ENCODE measurements at regions not wholly inside any gene's neighbourhood (a gene's known extent, or its start where the extent isn't known, plus 50 kb on each side); places are given as distances from the start of the nearest gene placed in this dataset.

DNA sequence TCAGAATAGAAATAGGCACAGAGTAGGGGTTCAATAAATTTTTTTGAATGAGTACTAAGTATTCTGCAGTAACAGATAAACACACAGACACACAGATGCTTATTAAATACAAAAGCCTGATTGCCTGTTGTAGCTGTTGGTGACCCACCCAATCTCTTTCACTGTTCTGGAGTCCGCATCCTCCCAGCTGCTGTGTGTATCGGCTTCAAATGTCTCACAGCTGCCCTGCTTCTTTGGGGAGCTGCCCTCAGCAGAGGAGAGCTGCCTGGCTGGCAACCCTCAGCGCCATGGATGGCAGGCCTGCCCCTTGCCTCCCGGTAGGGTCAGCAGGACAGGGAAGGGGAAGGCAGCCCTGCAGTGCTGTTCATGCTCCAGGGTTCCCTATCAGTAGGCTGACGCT, 50.5 kb upstream of the PRNP start:
- no peak overlapping the region for H3K4me3 ChIP-seq (ENCODE audit: low read depth in 1 of 2, low read length in 2 of 2)
- TF ChIP-seq, protein P1, sequence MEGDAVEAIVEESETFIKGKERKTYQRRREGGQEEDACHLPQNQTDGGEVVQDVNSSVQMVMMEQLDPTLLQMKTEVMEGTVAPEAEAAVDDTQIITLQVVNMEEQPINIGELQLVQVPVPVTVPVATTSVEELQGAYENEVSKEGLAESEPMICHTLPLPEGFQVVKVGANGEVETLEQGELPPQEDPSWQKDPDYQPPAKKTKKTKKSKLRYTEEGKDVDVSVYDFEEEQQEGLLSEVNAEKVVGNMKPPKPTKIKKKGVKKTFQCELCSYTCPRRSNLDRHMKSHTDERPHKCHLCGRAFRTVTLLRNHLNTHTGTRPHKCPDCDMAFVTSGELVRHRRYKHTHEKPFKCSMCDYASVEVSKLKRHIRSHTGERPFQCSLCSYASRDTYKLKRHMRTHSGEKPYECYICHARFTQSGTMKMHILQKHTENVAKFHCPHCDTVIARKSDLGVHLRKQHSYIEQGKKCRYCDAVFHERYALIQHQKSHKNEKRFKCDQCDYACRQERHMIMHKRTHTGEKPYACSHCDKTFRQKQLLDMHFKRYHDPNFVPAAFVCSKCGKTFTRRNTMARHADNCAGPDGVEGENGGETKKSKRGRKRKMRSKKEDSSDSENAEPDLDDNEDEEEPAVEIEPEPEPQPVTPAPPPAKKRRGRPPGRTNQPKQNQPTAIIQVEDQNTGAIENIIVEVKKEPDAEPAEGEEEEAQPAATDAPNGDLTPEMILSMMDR (IDR thresholded peaks at IDR 0.05; ENCODE audit: borderline replicate concordance, extremely low read depth, low read length, poor library complexity, severe bottlenecking): no peak
- TF ChIP-seq EZH2 (IDR thresholded peaks at IDR 0.05; ENCODE audit: borderline replicate concordance, low read depth, low read length, severe bottlenecking): no peak
- no peak overlapping the region for H2AFZ ChIP-seq (ENCODE audit: low read depth, low read length)
- no peaks in the 10 kb centered on the region for H3K36me3 ChIP-seq (ENCODE audit: insufficient read depth, low read length)
- H3K9me3 ChIP-seq (ENCODE audit: insufficient read depth, low read length, severe bottlenecking): no peaks in the 10 kb centered on the region
- H3K4me1 ChIP-seq (ENCODE audit: insufficient read depth, low read length): no peaks in the 10 kb centered on the region
- H3K4me2 ChIP-seq (ENCODE audit: insufficient read depth, low read length): no peak overlapping the region
- no peaks in the 10 kb centered on the region for H3K79me2 ChIP-seq (ENCODE audit: insufficient read depth, low read length)
- H3K27ac ChIP-seq (ENCODE audit: low read length): no peak overlapping the region
- H3K9ac ChIP-seq (ENCODE audit: low read depth, low read length): no peak overlapping the region
- H3K27me3 ChIP-seq (ENCODE audit: insufficient read depth, low read length, poor library complexity): peaks cover 15% of the 10 kb centered on the region
- H4K20me1 ChIP-seq (ENCODE audit: insufficient read depth, low read length): no peaks in the 10 kb centered on the region
- DNase-seq (no peak), ATAC-seq (ENCODE audit: insufficient read depth, low read depth) (no peak)

DNA sequence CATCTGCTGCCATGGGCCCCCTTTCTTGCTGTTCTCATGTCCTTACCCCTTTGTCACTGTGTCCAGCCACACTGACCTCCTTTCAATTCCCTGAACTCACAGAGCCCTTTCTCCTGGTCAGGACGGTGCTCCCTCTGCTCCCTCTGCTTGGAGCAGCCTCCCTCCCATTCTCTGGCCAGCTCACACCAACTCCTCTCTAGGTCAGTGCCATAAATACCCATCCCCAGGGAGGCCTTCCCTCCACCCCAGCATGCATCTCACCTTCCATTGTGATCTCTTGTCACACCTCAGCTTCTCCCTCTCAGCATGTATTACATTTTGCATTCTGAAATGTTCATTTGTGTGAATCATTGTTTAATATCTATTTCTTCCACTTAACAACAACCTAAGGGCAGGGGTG, 50.9 kb upstream of the PRNP start:
- H3K79me2 ChIP-seq (ENCODE audit: insufficient read depth, low read length): no peaks in the 10 kb centered on the region
- H3K27ac ChIP-seq (ENCODE audit: low read length): no peak overlapping the region
- no peaks in the 10 kb centered on the region for H4K20me1 ChIP-seq (ENCODE audit: insufficient read depth, low read length)
- H3K4me3 ChIP-seq (ENCODE audit: low read depth in 1 of 2, low read length in 2 of 2): no peak overlapping the region
- H2AFZ ChIP-seq (ENCODE audit: low read depth, low read length): no peak overlapping the region
- no peaks in the 10 kb centered on the region for H3K4me1 ChIP-seq (ENCODE audit: insufficient read depth, low read length)
- DNase-seq: no peak
- no peak for TF ChIP-seq EZH2 (IDR thresholded peaks at IDR 0.05; ENCODE audit: borderline replicate concordance, low read depth, low read length, severe bottlenecking)
- TF ChIP-seq, protein P1 (IDR thresholded peaks at IDR 0.05; ENCODE audit: borderline replicate concordance, extremely low read depth, low read length, poor library complexity, severe bottlenecking): no peak
- no peaks in the 10 kb centered on the region for H3K36me3 ChIP-seq (ENCODE audit: insufficient read depth, low read length)
- no peaks in the 10 kb centered on the region for H3K9me3 ChIP-seq (ENCODE audit: insufficient read depth, low read length, severe bottlenecking)
- no peak for ATAC-seq (ENCODE audit: insufficient read depth, low read depth)
- H3K9ac ChIP-seq (ENCODE audit: low read depth, low read length): no peak overlapping the region
- H3K27me3 ChIP-seq (ENCODE audit: insufficient read depth, low read length, poor library complexity): peaks cover 15% of the 10 kb centered on the region
- H3K4me2 ChIP-seq (ENCODE audit: insufficient read depth, low read length): no peak overlapping the region

DNA sequence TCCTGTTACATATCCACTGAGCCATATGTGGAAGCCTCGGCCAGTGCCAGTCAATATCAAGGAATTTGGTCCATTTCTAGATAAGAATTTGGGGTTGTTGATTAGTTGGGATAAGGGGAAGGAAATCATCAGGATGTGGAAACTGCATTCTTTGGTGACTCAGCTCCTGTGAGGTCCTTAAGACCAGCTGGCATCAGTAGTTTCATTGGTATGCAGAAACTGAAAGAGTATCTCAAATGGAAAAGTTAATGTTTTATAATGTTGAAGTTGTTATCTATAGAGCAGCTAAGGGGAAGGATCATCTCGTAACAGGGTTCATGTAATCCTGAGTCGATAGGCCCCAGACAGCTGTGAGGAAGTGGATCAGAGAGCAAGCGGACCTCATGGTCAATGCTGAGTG, 52.5 kb upstream of the PRNP start:
- Histone ChIP-seq H3K4me2 (ENCODE audit: insufficient read depth, low read length) (no peak overlapping the region), H4K20me1 (ENCODE audit: insufficient read depth, low read length) (no peaks in the 10 kb centered on the region), H3K9ac (ENCODE audit: low read depth, low read length) (no peak overlapping the region), H2AFZ (ENCODE audit: low read depth, low read length) (no peak overlapping the region), H3K9me3 (ENCODE audit: insufficient read depth, low read length, severe bottlenecking) (no peaks in the 10 kb centered on the region), H3K4me1 (ENCODE audit: insufficient read depth, low read length) (no peaks in the 10 kb centered on the region), H3K27ac (ENCODE audit: low read length) (no peak overlapping the region), H3K36me3 (ENCODE audit: insufficient read depth, low read length) (no peaks in the 10 kb centered on the region), H3K4me3 (ENCODE audit: low read depth in 1 of 2, low read length in 2 of 2) (no peak overlapping the region), H3K79me2 (ENCODE audit: insufficient read depth, low read length) (no peaks in the 10 kb centered on the region), H3K27me3 (ENCODE audit: insufficient read depth, low read length, poor library complexity) (peaks cover 15% of the 10 kb centered on the region)
- no peak for TF ChIP-seq EZH2 (IDR thresholded peaks at IDR 0.05; ENCODE audit: borderline replicate concordance, low read depth, low read length, severe bottlenecking)
- TF ChIP-seq, protein P1 (IDR thresholded peaks at IDR 0.05; ENCODE audit: borderline replicate concordance, extremely low read depth, low read length, poor library complexity, severe bottlenecking): no peak
- DNase-seq (no peak), ATAC-seq (ENCODE audit: insufficient read depth, low read depth) (no peak)

DNA sequence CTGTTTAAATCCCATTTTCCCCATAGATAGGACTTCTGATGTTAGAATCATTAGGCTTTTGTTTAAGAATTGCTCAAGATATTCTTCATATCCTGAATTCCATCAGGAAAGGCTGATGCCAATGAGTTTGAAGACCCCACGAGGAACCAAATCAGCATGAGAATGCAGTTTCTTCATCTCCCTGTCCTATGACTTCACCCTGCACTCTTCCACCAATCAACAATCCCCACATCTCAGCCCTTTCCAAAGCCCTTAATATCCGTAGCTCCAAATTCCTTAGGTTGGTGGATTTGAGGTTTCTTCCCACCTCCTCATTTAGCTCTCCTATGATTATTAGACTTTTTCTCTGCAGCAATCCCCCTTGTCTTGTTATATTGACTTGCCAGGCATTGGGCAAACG, 52.9 kb upstream of the PRNP start:
- Histone ChIP-seq H4K20me1 (ENCODE audit: insufficient read depth, low read length) (no peaks in the 10 kb centered on the region), H3K36me3 (ENCODE audit: insufficient read depth, low read length) (no peaks in the 10 kb centered on the region), H3K4me3 (ENCODE audit: low read depth in 1 of 2, low read length in 2 of 2) (no peak overlapping the region), H3K9ac (ENCODE audit: low read depth, low read length) (no peak overlapping the region), H3K9me3 (ENCODE audit: insufficient read depth, low read length, severe bottlenecking) (no peaks in the 10 kb centered on the region), H3K27ac (ENCODE audit: low read length) (no peak overlapping the region), H3K4me1 (ENCODE audit: insufficient read depth, low read length) (no peaks in the 10 kb centered on the region), H2AFZ (ENCODE audit: low read depth, low read length) (no peak overlapping the region), H3K4me2 (ENCODE audit: insufficient read depth, low read length) (no peak overlapping the region), H3K79me2 (ENCODE audit: insufficient read depth, low read length) (no peaks in the 10 kb centered on the region), H3K27me3 (ENCODE audit: insufficient read depth, low read length, poor library complexity) (peaks cover 15% of the 10 kb centered on the region)
- ATAC-seq (ENCODE audit: insufficient read depth, low read depth) (no peak), DNase-seq (no peak)
- TF ChIP-seq, protein P1 (IDR thresholded peaks at IDR 0.05; ENCODE audit: borderline replicate concordance, extremely low read depth, low read length, poor library complexity, severe bottlenecking): no peak
- TF ChIP-seq EZH2 (IDR thresholded peaks at IDR 0.05; ENCODE audit: borderline replicate concordance, low read depth, low read length, severe bottlenecking): no peak

Data from DND-41 (cell line).